ENCODE measurements at regions not wholly inside any gene's neighbourhood (a gene's known extent, or its start where the extent isn't known, plus 50 kb on each side); places are given as distances from the start of the nearest gene placed in this dataset.
A peak's percentile ranks its signal among the peaks of the same experiment; 100 is the strongest.
"Not testable (repeated sequence)": the region's sequence is repeated elsewhere in the genome, so short reads cannot be mapped to it uniquely, and the experiment has no call there.

GRCh38 chr5:34187441-34187840, 144.4 kb upstream of the C1QTNF3 start:
- H3K9me1 ChIP-seq (ENCODE audit: control insufficient read depth, insufficient read depth, low read length); intact Hi-C loops (cut with micrococcal nuclease); H3K36me3 ChIP-seq (ENCODE audit: control insufficient read depth, insufficient read depth, low read length); BruUV-seq (replicated peaks); DNase-seq (ENCODE audit: extremely low read depth in 1 of 4, low spot score in 3 of 4); H4K20me1 ChIP-seq (replicated peaks; ENCODE audit: control insufficient read depth, insufficient read depth, low read length); H3K4me2 ChIP-seq (ENCODE audit: insufficient read depth, low read length); H3K27me3 ChIP-seq (ENCODE audit: control insufficient read depth in 2 of 2, insufficient read depth in 2 of 2, low read length in 2 of 2); H3K9me3 ChIP-seq (replicated peaks; ENCODE audit: control insufficient read depth, insufficient read depth, low read depth, low read length); CTCF ChIA-PET (ENCODE audit: low intra/inter-chr PET ratio); H3K4me1 ChIP-seq (replicated peaks in 1 of 2; ENCODE audit: control insufficient read depth in 2 of 2, insufficient read depth in 2 of 2, low read length in 2 of 2); H3K9ac ChIP-seq (ENCODE audit: insufficient read depth in 1 of 2, low read depth in 2 of 2, low read length in 2 of 2); POLR2A ChIA-PET; ATAC-seq; FAIRE-seq; H2AFZ ChIP-seq (ENCODE audit: low read depth, low read length); H3K4me3 ChIP-seq; H3K27ac ChIP-seq (ENCODE audit: extremely low read depth, low read depth, low read length); H3K79me2 ChIP-seq (ENCODE audit: control insufficient read depth, insufficient read depth, low read length); TF ChIP-seq ATF3 (CRISPR knock-in tag; conservative IDR thresholded peaks at IDR 0.05): not testable (repeated sequence)
- in situ Hi-C loops (cut with MboI): loop anchor here (10.0 to 25.0 kb wide), 2 partner anchors 277 to 725 kb away; no protein-coding TSS in a partner anchor
- 57% methylated on average over 2 of the region's 4 CpGs for WGBS (ENCODE audit: insufficient coverage, low coverage, missing lambda C conversion rate)
- peak; percentile 70 for TF ChIP-seq ATF3 (IDR thresholded peaks at IDR 0.05)

GRCh38 chr5:34188001-34188822, 145.2 kb upstream of the C1QTNF3 start:
- WGBS (ENCODE audit: insufficient coverage, low coverage, missing lambda C conversion rate): 88% methylated on average over 9 of the region's 11 CpGs
- H3K4me3 ChIP-seq; H3K79me2 ChIP-seq (ENCODE audit: control insufficient read depth, insufficient read depth, low read length); FAIRE-seq; H3K9ac ChIP-seq (ENCODE audit: insufficient read depth in 1 of 2, low read depth in 2 of 2, low read length in 2 of 2); H3K36me3 ChIP-seq (ENCODE audit: control insufficient read depth, insufficient read depth, low read length); H3K4me2 ChIP-seq (ENCODE audit: insufficient read depth, low read length); BruUV-seq (replicated peaks); H3K9me3 ChIP-seq (replicated peaks; ENCODE audit: control insufficient read depth, insufficient read depth, low read depth, low read length); H3K9me1 ChIP-seq (ENCODE audit: control insufficient read depth, insufficient read depth, low read length); H3K27me3 ChIP-seq (ENCODE audit: control insufficient read depth in 2 of 2, insufficient read depth in 2 of 2, low read length in 2 of 2); H3K4me1 ChIP-seq (replicated peaks in 1 of 2; ENCODE audit: control insufficient read depth in 2 of 2, insufficient read depth in 2 of 2, low read length in 2 of 2); H3K27ac ChIP-seq (ENCODE audit: extremely low read depth, low read depth, low read length); POLR2A ChIA-PET; intact Hi-C loops (cut with micrococcal nuclease); ATAC-seq; H2AFZ ChIP-seq (ENCODE audit: low read depth, low read length); H4K20me1 ChIP-seq (replicated peaks; ENCODE audit: control insufficient read depth, insufficient read depth, low read length); CTCF ChIA-PET (ENCODE audit: low intra/inter-chr PET ratio); TF ChIP-seq MYC (CRISPR knock-in tag; IDR thresholded peaks at IDR 0.05; ENCODE audit: borderline replicate concordance, low read depth); NR2C1 (IDR thresholded peaks at IDR 0.05): not testable (repeated sequence)
- DNase-seq (ENCODE audit: extremely low read depth in 1 of 4, low spot score in 3 of 4): peak in 1 of 4 experiments; percentile 87
- in situ Hi-C loops (cut with MboI): loop anchor here (10.0 to 25.0 kb wide), 2 partner anchors 277 to 726 kb away; no protein-coding TSS in a partner anchor
- TF ChIP-seq MYC (IDR thresholded peaks at IDR 0.05; ENCODE audit: low read depth, low read length) (peak; percentile 73), NR2C1 (tag; IDR thresholded peaks at IDR 0.05) (0 out of 2 replicates have a peak, but pooled peaks have one; percentile 32), PKNOX1 (IDR thresholded peaks at IDR 0.05) (peak; percentile 64), NRF1 (conservative IDR thresholded peaks at IDR 0.05 in 1 of 2, IDR thresholded peaks at IDR 0.05 in 1 of 2) (0 out of 4 replicates have a peak, but pooled peaks of 1 of the 2 experiments have one; percentile 17), CREB3L1 (IDR thresholded peaks at IDR 0.05; ENCODE audit: borderline replicate concordance, low read depth) (peak; percentile 39; the same call in 1 of the 2 replicates), IRF9 (tag; IDR thresholded peaks at IDR 0.05) (peak; percentile 73)

Data from K562 (cell line).